ENCODE measurements at regions not wholly inside any gene's neighbourhood (a gene's known extent, or its start where the extent isn't known, plus 50 kb on each side); places are given as distances from the start of the nearest gene placed in this dataset.
"Not testable (repeated sequence)": the region's sequence is repeated elsewhere in the genome, so short reads cannot be mapped to it uniquely, and the experiment has no call there.

GRCh38 chr16:5328546-5328945 is 231.0 kb upstream of the EEF2KMT start:
- no peak for DNase-seq (ENCODE audit: low read depth in 4 of 4, low spot score in 3 of 4)

GRCh38 chr16:5326395-5326794 is 228.8 kb upstream of the EEF2KMT start:
- no peak for DNase-seq (ENCODE audit: low read depth in 4 of 4, low spot score in 3 of 4)

- no peak for DNase-seq (ENCODE audit: low read depth in 4 of 4, low spot score in 3 of 4)
Observed at GRCh38 chr16:5325932-5326331, 228.3 kb upstream of the EEF2KMT start.

GRCh38 chr16:5323284-5324141 is 225.9 kb upstream of the EEF2KMT start:
- DNase-seq (ENCODE audit: low read depth in 4 of 4, low spot score in 3 of 4): no peak

GRCh38 chr16:5321930-5322329 is 224.3 kb upstream of the EEF2KMT start:
- no peak for DNase-seq (ENCODE audit: low read depth in 4 of 4, low spot score in 3 of 4)

- DNase-seq (ENCODE audit: low read depth in 4 of 4, low spot score in 3 of 4): no peak
Observed at GRCh38 chr16:5319799-5320198, 222.2 kb upstream of the EEF2KMT start.

- DNase-seq (ENCODE audit: low read depth in 4 of 4, low spot score in 3 of 4): no peak
Observed at GRCh38 chr16:5315914-5316313, 218.3 kb upstream of the EEF2KMT start.

- no peak for DNase-seq (ENCODE audit: low read depth in 4 of 4, low spot score in 3 of 4)
Observed at GRCh38 chr16:5314377-5314776, 216.8 kb upstream of the EEF2KMT start.

GRCh38 chr16:5309946-5310611 is 212.5 kb upstream of the EEF2KMT start:
- DNase-seq (ENCODE audit: low read depth in 4 of 4, low spot score in 3 of 4): no peak

GRCh38 chr16:5305023-5305422 is 207.4 kb upstream of the EEF2KMT start:
- no peak for DNase-seq (ENCODE audit: low read depth in 4 of 4, low spot score in 3 of 4)

GRCh38 chr16:5302372-5303114 is 204.9 kb upstream of the EEF2KMT start:
- no peak for DNase-seq (ENCODE audit: low read depth in 4 of 4, low spot score in 3 of 4)

- DNase-seq (ENCODE audit: low read depth in 4 of 4, low spot score in 3 of 4): no peak
Observed at GRCh38 chr16:5298202-5298601, 200.6 kb upstream of the EEF2KMT start.

- DNase-seq (ENCODE audit: low read depth in 4 of 4, low spot score in 3 of 4): no peak
Observed at GRCh38 chr16:5296176-5296575, 198.6 kb upstream of the EEF2KMT start.

GRCh38 chr16:5295304-5295703 is 197.7 kb upstream of the EEF2KMT start:
- DNase-seq (ENCODE audit: low read depth in 4 of 4, low spot score in 3 of 4): not testable (repeated sequence)

GRCh38 chr16:5282152-5282551 is 184.6 kb upstream of the EEF2KMT start:
- not testable (repeated sequence) for DNase-seq (ENCODE audit: low read depth in 4 of 4, low spot score in 3 of 4)

- DNase-seq (ENCODE audit: low read depth in 4 of 4, low spot score in 3 of 4): no peak
Observed at GRCh38 chr16:5257462-5257861, 159.9 kb upstream of the EEF2KMT start.

GRCh38 chr16:5252791-5253190 is 155.2 kb upstream of the EEF2KMT start:
- no peak for DNase-seq (ENCODE audit: low read depth in 4 of 4, low spot score in 3 of 4)

GRCh38 chr16:5247403-5247802 is 149.8 kb upstream of the EEF2KMT start:
- not testable (repeated sequence) for DNase-seq (ENCODE audit: low read depth in 4 of 4, low spot score in 3 of 4)

- DNase-seq (ENCODE audit: low read depth in 4 of 4, low spot score in 3 of 4): not testable (repeated sequence)
Observed at GRCh38 chr16:5240278-5240626, 142.7 kb upstream of the EEF2KMT start.

GRCh38 chr16:5239472-5240277 is 142.1 kb upstream of the EEF2KMT start:
- peak in 2 of 4 donors; percentile 5 to 6 for DNase-seq (ENCODE audit: low read depth in 4 of 4, low spot score in 3 of 4)

- DNase-seq (ENCODE audit: low read depth in 4 of 4, low spot score in 3 of 4): no peak
Observed at GRCh38 chr16:5235119-5235518, 137.5 kb upstream of the EEF2KMT start.
